ENCODE measurements at regions not wholly inside any gene's neighbourhood (a gene's known extent, or its start where the extent isn't known, plus 50 kb on each side); places are given as distances from the start of the nearest gene placed in this dataset.

DNA sequence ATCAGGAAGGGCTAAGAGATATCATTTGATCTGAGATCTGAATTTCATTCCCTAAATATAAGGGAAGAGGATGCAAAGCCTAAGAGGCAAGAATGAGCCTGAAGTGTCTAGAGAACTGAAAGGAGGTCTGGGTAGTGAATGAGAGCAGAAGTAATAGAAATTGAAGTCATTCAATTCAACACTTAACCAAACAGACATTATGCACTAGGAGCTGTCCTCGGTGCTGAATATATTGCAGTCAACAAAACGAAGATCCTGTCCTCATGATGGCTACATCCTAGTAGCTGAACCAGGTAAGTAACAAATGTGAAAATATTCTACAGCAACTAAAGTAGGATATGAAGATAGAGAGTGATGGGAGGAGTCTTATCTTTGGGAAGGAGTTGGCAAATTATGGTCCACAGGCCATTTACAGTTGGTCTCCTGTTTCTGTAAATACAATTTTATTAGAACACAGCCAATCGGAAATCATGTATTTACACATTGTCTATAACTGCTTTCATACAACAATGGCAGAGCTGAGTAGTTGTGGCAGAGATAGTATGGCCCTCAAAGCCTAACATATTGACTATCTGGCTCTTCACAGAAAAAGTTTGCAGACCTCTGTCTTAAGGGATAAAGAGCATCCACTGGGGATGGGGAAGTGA, 192.9 kb upstream of the CADPS start:
- no peak for TF ChIP-seq SIN3A (IDR thresholded peaks at IDR 0.05; ENCODE audit: borderline replicate concordance, insufficient read depth, low read length)
- TF ChIP-seq REST (IDR thresholded peaks at IDR 0.05; ENCODE audit: insufficient read depth in 1 of 2, low read depth in 2 of 2, low read length in 2 of 2) = peak; percentile 92 to 99

- TF ChIP-seq POLR2AphosphoS5 (IDR thresholded peaks at IDR 0.05; ENCODE audit: low read depth, low read length) (no peak), REST (IDR thresholded peaks at IDR 0.05; ENCODE audit: insufficient read depth in 1 of 2, low read depth in 2 of 2, low read length in 2 of 2) (no peak), SIN3A (IDR thresholded peaks at IDR 0.05; ENCODE audit: borderline replicate concordance, insufficient read depth, low read length) (no peak), TAF1 (IDR thresholded peaks at IDR 0.05; ENCODE audit: borderline replicate concordance, insufficient read depth, low read length) (no peak), FOXP2 (optimal IDR thresholded peaks at IDR 0.05; ENCODE audit: borderline replicate concordance, extremely low read depth, extremely low read length, insufficient read depth) (no peak)
Observed at GRCh38 chr3:63069806-63070475, 194.7 kb upstream of the CADPS start.

- TF ChIP-seq REST (IDR thresholded peaks at IDR 0.05; ENCODE audit: insufficient read depth in 1 of 2, low read depth in 2 of 2, low read length in 2 of 2) = no peak
- TF ChIP-seq TAF1 (IDR thresholded peaks at IDR 0.05; ENCODE audit: borderline replicate concordance, insufficient read depth, low read length) = no peak
- no peak for TF ChIP-seq POLR2AphosphoS5 (IDR thresholded peaks at IDR 0.05; ENCODE audit: low read depth, low read length)
- TF ChIP-seq SIN3A (IDR thresholded peaks at IDR 0.05; ENCODE audit: borderline replicate concordance, insufficient read depth, low read length) = no peak
- TF ChIP-seq FOXP2 (optimal IDR thresholded peaks at IDR 0.05; ENCODE audit: borderline replicate concordance, extremely low read depth, extremely low read length, insufficient read depth) = no peak
Observed at GRCh38 chr3:63070476-63070810, 195.2 kb upstream of the CADPS start.

DNA sequence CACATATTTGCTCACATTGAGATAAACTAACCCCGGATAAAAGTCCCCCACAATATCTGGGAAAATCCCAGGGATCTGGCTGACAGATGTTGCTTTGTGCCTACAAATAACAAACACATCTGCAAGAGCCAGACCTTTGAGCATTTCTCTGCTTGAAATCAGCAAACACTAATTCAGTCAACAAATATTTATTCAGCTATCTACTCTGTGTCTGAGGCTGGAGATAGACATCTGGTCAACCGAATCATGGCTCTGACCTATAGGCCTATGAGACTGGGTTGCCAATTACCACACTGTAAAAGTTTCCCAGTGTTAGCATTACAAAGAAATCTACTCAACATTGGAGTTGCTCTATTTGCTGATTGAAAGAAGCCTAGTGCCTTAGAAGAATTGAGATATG, 201.1 kb upstream of the CADPS start:
- TF ChIP-seq FOXP2 (optimal IDR thresholded peaks at IDR 0.05; ENCODE audit: borderline replicate concordance, extremely low read depth, extremely low read length, insufficient read depth) = no peak
- TF ChIP-seq SIN3A (IDR thresholded peaks at IDR 0.05; ENCODE audit: borderline replicate concordance, insufficient read depth, low read length) = no peak
- no peak for TF ChIP-seq TAF1 (IDR thresholded peaks at IDR 0.05; ENCODE audit: borderline replicate concordance, insufficient read depth, low read length)
- no peak for TF ChIP-seq REST (IDR thresholded peaks at IDR 0.05; ENCODE audit: insufficient read depth in 1 of 2, low read depth in 2 of 2, low read length in 2 of 2)
- no peak for TF ChIP-seq POLR2AphosphoS5 (IDR thresholded peaks at IDR 0.05; ENCODE audit: low read depth, low read length)
